Uterus (tissue), 3 donors: ENCODE measurements at regions not wholly inside any gene's neighbourhood (a gene's known extent, or its start where the extent isn't known, plus 50 kb on each side); places are given as distances from the start of the nearest gene placed in this dataset.

Experiments
- DNase-seq, 2 donors: peaks; one replicate each; pipeline ENCODE4 v3.0.0-alpha.2; 2019 to 2020
- H3K27ac ChIP-seq, 2 donors: fragments of 200-600 bp; sonication (generic); 1 replicate in 1 of 2; 2 replicates in 1 of 2; pipeline ENCODE4 v1.5.1; 2016 to 2018
- H3K27me3 ChIP-seq, 2 donors: fragments of 200-600 bp; sonication (generic); one replicate each; pipeline ENCODE4 v1.5.1; 2018 to 2019; ENCODE audit warnings: control low read depth in 1 of 2
- H3K36me3 ChIP-seq, 2 donors: fragments of 200-600 bp; sonication (generic); one replicate each; pipeline ENCODE4 v1.5.1; 2019; ENCODE audit warnings: control low read depth in 1 of 2
- H3K4me1 ChIP-seq, 2 donors: fragments of 200-600 bp; sonication (generic); one replicate each; pipeline ENCODE4 v1.5.1; 2018 to 2019; ENCODE audit warnings: control low read depth in 1 of 2
- H3K4me3 ChIP-seq, 2 donors: fragments of 200-600 bp; sonication (generic); 1 replicate in 1 of 2; 2 replicates in 1 of 2; pipeline ENCODE4 v1.5.1; 2018 to 2019; ENCODE audit warnings: mild to moderate bottlenecking in 1 of 2
- H3K9me3 ChIP-seq, 2 donors: fragments of 200-600 bp; sonication (generic); one replicate each; pipeline ENCODE4 v1.5.1; 2019; ENCODE audit warnings: control low read depth in 1 of 2
- POLR2A ChIP-seq, 2 donors: fragments of 450-650 bp; IDR thresholded peaks; one replicate each; pipeline ENCODE4 v1.6.1; 2016; ENCODE audit warnings: antibody characterized with exemption in 2 of 2, mild to moderate bottlenecking in 1 of 2, moderate library complexity in 1 of 2
- intact Hi-C: fragments of 100-400 bp; cut with DNase I; formaldehyde crosslinking; loops from one replicate; pipeline ENCODE4 v1.15.1; 2023; ENCODE audit warnings: low total_unique reads
- TF ChIP-seq, protein P1 (sequence below), 4 experiments: fragments of 200-600 bp in 2 of 4; fragments of 450-650 bp in 2 of 4; sonication (generic) in 2 of 4; IDR thresholded peaks; one replicate each; pipeline ENCODE4 v1.5.1; 2016 to 2019; ENCODE audit warnings: antibody characterized with exemption in 4 of 4, mild to moderate bottlenecking in 2 of 4, moderate library complexity in 1 of 4
- donor health status: DM: yes; HTN: yes; CAD: no.

DNA sequence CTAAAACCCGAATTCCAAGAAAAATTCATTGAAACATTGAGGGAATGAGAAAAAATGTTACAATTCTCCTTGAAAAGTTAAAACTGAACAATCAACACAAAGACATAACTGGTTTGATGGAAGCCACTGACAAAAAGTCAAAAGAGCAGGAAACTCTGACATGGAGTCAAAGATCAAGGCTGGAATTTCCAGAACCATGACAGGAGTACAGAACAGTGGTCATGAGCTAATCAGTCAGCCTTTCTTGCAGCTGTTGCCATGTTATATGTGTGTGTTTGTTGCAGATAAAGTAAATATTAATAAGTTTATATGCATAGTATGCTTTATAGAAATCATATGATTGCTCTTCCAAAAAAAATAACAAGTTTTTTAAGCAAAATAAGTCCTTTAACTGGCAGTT is 184.7 kb upstream of the HCCS start:
- Histone ChIP-seq H3K4me3 (no peak overlapping the region), H3K27ac (no peak overlapping the region), H3K27me3 (no peaks in the 10 kb centered on the region), H3K9me3 (no peaks in the 10 kb centered on the region), H3K4me1 (no peaks in the 10 kb centered on the region), H3K36me3 (no peaks in the 10 kb centered on the region)
- TF ChIP-seq POLR2A (IDR thresholded peaks at IDR 0.05): no peak
- TF ChIP-seq, protein P1, sequence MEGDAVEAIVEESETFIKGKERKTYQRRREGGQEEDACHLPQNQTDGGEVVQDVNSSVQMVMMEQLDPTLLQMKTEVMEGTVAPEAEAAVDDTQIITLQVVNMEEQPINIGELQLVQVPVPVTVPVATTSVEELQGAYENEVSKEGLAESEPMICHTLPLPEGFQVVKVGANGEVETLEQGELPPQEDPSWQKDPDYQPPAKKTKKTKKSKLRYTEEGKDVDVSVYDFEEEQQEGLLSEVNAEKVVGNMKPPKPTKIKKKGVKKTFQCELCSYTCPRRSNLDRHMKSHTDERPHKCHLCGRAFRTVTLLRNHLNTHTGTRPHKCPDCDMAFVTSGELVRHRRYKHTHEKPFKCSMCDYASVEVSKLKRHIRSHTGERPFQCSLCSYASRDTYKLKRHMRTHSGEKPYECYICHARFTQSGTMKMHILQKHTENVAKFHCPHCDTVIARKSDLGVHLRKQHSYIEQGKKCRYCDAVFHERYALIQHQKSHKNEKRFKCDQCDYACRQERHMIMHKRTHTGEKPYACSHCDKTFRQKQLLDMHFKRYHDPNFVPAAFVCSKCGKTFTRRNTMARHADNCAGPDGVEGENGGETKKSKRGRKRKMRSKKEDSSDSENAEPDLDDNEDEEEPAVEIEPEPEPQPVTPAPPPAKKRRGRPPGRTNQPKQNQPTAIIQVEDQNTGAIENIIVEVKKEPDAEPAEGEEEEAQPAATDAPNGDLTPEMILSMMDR (IDR thresholded peaks at IDR 0.05): no peak
- no peak for DNase-seq
- intact Hi-C loops: no loop called here

DNA sequence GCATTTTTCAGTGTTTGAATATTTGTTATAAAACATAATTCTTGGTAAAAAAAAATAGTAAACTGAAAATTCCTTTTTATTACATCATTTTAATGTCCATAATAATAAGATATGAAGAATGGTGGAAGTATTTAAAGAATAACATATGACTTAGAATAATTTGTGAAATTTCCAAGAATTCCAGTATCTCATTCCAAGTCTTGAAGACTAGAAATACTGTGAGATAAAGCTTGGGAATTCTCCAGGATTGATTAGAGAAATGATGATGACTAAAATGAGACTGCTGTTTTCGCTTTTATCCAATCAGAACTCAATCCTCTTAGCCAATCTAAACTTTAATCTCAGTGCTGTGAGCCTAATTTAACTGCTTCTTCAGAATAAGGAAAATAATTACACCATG is 184.2 kb upstream of the HCCS start:
- Histone ChIP-seq H3K36me3 (no peaks in the 10 kb centered on the region), H3K9me3 (no peaks in the 10 kb centered on the region)
- intact Hi-C loops: no loop called here

DNA sequence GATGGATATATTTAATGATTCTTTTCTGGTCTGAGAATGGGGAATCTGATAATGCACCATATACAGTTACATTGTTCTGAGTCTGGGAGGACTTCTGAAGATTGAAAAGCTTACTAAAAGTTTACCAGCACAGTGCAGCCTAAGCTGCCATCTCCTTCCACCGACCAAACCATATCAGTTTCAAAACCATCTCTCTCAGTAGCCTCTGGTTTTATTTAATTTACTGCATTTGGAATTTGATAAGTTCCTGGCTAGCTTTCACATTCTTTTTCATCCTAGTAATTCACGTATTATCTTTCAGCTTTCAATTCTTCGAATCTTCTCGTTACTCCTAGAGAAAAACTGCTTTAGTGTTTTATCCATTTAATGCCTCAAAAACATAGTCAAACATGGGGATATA is 181.4 kb upstream of the HCCS start:
- H3K27ac ChIP-seq: no peak overlapping the region
- no peak overlapping the region for H3K4me3 ChIP-seq
- no peaks in the 10 kb centered on the region for H3K27me3 ChIP-seq
- no peaks in the 10 kb centered on the region for H3K4me1 ChIP-seq
- no peak for TF ChIP-seq POLR2A (IDR thresholded peaks at IDR 0.05)
- TF ChIP-seq, protein P1 (IDR thresholded peaks at IDR 0.05): no peak
- DNase-seq: no peak
- intact Hi-C loops: no loop called here
- no peaks in the 10 kb centered on the region for H3K36me3 ChIP-seq
- H3K9me3 ChIP-seq: no peaks in the 10 kb centered on the region

More for the DNA sequence above, 184.2 kb upstream of the HCCS start:
- H3K27ac ChIP-seq: no peak overlapping the region
- DNase-seq: no peak
- TF ChIP-seq, protein P1 (IDR thresholded peaks at IDR 0.05): no peak
- TF ChIP-seq POLR2A (IDR thresholded peaks at IDR 0.05): no peak
- no peak overlapping the region for H3K4me3 ChIP-seq
- H3K27me3 ChIP-seq: no peaks in the 10 kb centered on the region
- no peaks in the 10 kb centered on the region for H3K4me1 ChIP-seq

DNA sequence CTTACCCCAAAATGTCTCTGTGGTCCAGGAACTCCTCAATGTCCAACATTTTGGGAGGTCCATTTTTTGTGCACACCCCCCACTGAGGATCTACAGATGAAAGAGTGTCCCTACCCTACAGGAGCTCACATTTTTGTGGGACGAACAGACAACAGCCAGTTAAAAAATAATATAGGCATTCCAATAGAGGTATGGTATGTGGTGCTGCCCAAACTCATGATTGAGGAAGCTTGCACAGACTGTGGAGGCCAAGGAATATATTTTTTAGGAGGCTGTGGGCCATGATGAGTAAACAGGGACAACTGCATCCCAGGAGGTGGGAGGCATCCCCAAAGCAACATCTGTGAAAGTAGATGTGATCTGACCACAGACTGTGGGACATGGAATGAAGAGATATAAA is 181.0 kb upstream of the HCCS start:
- intact Hi-C loops: no loop called here
- no peak for DNase-seq
- Histone ChIP-seq H3K36me3 (no peaks in the 10 kb centered on the region), H3K4me3 (no peak overlapping the region), H3K27ac (no peak overlapping the region), H3K4me1 (no peaks in the 10 kb centered on the region), H3K27me3 (no peaks in the 10 kb centered on the region), H3K9me3 (no peaks in the 10 kb centered on the region)
- TF ChIP-seq, protein P1 (IDR thresholded peaks at IDR 0.05): no peak
- no peak for TF ChIP-seq POLR2A (IDR thresholded peaks at IDR 0.05)

DNA sequence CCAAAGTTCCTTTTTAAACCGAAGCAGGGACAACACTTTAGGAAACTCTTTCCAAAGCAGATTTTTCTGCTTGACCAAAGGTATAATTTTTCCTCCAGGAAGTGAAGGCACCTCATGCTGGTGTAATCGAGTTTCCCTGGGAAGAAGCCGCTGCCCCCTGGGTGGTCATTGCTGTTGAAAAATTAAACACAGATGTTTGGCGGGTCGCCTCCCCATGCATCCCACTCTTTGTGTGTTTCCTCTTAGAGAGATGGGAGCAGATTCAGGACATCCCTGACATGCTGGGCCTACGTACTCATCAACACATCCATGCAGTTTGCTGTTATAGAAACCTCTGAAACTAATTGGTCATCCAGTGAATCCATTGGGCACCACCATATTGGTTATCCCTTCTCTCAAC is 179.2 kb upstream of the HCCS start:
- Histone ChIP-seq H3K9me3 (no peaks in the 10 kb centered on the region), H3K27ac (no peak overlapping the region), H3K27me3 (no peaks in the 10 kb centered on the region), H3K4me3 (no peak overlapping the region), H3K4me1 (no peaks in the 10 kb centered on the region), H3K36me3 (no peaks in the 10 kb centered on the region)
- no peak for DNase-seq
- no peak for TF ChIP-seq POLR2A (IDR thresholded peaks at IDR 0.05)
- TF ChIP-seq, protein P1 (IDR thresholded peaks at IDR 0.05): no peak
- intact Hi-C loops: no loop called here
